ENCODE measurements at regions not wholly inside any gene's neighbourhood (a gene's known extent, or its start where the extent isn't known, plus 50 kb on each side); places are given as distances from the start of the nearest gene placed in this dataset.

DNA sequence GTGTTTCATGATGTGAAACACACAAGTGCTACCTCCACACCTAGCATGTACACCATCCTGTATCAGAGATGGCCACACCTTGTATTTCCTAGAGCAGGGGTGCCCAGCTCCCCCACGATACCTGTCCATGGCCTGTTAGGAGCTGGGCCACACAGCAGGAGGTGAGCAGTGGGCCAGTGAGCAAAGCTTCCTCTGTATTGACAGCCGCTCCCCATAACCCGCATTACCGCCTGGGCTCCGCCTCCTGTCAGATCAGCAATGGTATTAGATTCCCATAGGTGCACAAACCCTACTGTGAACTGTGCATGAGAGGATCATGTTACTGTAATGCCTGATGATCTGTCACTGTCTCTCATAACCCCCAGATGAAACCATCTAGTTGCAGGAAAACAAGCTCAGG, 145.6 kb upstream of the RNF32 start:
- TF ChIP-seq, protein P1, sequence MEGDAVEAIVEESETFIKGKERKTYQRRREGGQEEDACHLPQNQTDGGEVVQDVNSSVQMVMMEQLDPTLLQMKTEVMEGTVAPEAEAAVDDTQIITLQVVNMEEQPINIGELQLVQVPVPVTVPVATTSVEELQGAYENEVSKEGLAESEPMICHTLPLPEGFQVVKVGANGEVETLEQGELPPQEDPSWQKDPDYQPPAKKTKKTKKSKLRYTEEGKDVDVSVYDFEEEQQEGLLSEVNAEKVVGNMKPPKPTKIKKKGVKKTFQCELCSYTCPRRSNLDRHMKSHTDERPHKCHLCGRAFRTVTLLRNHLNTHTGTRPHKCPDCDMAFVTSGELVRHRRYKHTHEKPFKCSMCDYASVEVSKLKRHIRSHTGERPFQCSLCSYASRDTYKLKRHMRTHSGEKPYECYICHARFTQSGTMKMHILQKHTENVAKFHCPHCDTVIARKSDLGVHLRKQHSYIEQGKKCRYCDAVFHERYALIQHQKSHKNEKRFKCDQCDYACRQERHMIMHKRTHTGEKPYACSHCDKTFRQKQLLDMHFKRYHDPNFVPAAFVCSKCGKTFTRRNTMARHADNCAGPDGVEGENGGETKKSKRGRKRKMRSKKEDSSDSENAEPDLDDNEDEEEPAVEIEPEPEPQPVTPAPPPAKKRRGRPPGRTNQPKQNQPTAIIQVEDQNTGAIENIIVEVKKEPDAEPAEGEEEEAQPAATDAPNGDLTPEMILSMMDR (IDR thresholded peaks at IDR 0.05): no peak
- TF ChIP-seq POLR2AphosphoS5 (IDR thresholded peaks at IDR 0.05) (no peak), POLR2A (IDR thresholded peaks at IDR 0.05) (no peak), EP300 (IDR thresholded peaks at IDR 0.05) (no peak)

Measured in upper lobe of left lung (tissue), 4 donors.